Right lobe of liver (tissue), 6 donors: ENCODE measurements at regions not wholly inside any gene's neighbourhood (a gene's known extent, or its start where the extent isn't known, plus 50 kb on each side); places are given as distances from the start of the nearest gene placed in this dataset.

Source experiments
- ATAC-seq, 4 donors: fragments of 200-7000 bp; cut with Tn5 transposase; one replicate each; pipeline ENCODE4 v1.9.1; 2020; ENCODE audit warnings: mild to moderate bottlenecking in 4 of 4, moderate library complexity in 4 of 4
- DNase-seq, 3 donors: peaks; one replicate each; pipeline ENCODE4 v3.0.0-alpha.2; 2020
- H3K27ac ChIP-seq, 3 donors: fragments of 200-600 bp; one replicate each; pipeline ENCODE4 v1.8.0; 2022
- H3K27me3 ChIP-seq, 2 donors: fragments of 200-600 bp; one replicate each; pipeline ENCODE4 v1.8.0; 2022
- H3K36me3 ChIP-seq, 4 donors: fragments of 200-600 bp; sonication (generic) in 1 of 4; one replicate each; pipeline versions ENCODE4 v1.5.1 to v1.8.0; 2017 to 2022; ENCODE audit warnings: control low read depth in 1 of 4
- H3K4me1 ChIP-seq, 4 donors: fragments of 200-600 bp; sonication (generic) in 1 of 4; one replicate each; pipeline versions ENCODE4 v1.5.1 to v1.8.0; 2017 to 2022; ENCODE audit warnings: control low read depth in 1 of 4
- H3K4me3 ChIP-seq, 3 donors: fragments of 200-600 bp; one replicate each; pipeline ENCODE4 v1.8.0; 2022
- H3K9me3 ChIP-seq, 4 donors: fragments of 200-600 bp; sonication (generic) in 1 of 4; one replicate each; pipeline versions ENCODE4 v1.5.1 to v1.8.0; 2017 to 2022; ENCODE audit warnings: control low read depth in 1 of 4
- POLR2A ChIP-seq: fragments of 450-650 bp; IDR thresholded peaks from one replicate; pipeline ENCODE4 v1.6.1; 2017; ENCODE audit warnings: antibody characterized with exemption, mild to moderate bottlenecking
- WGBS: methylation state at CpG from one replicate; pipeline ENCODE4 v1.1.6; 2018; ENCODE audit warnings: low coverage, low lambda C conversion rate; ENCODE audit not compliant: insufficient coverage; ENCODE audit errors: missing lambda C conversion rate; 5-methylcytosine and 5-hydroxymethylcytosine counted together
- intact Hi-C, 2 donors: fragments of 100-400 bp; cut with DNase I; formaldehyde crosslinking; loops; one replicate each; pipeline versions ENCODE4 v1.11.2 to v1.14.1; 2022
- TF ChIP-seq, protein P1 (sequence below), 4 donors: fragments of 200-600 bp in 3 of 4; fragments of 450-650 bp in 1 of 4; IDR thresholded peaks; one replicate each; pipeline versions ENCODE4 v1.5.1 to v1.8.0; 2016 to 2022; ENCODE audit warnings: antibody characterized with exemption in 4 of 4, mild to moderate bottlenecking in 2 of 4
- donor health status: DM: no; HTN: yes; CAD: no.
- donor health status: DM: no; HTN: no; CAD: no.
- donor health status: DM: no; HTN: no; CAD: no.
- donor health status: DM: no; HTN: yes; CAD: no.
- donor health status: DM: no; HTN: yes; CAD: no.

DNA sequence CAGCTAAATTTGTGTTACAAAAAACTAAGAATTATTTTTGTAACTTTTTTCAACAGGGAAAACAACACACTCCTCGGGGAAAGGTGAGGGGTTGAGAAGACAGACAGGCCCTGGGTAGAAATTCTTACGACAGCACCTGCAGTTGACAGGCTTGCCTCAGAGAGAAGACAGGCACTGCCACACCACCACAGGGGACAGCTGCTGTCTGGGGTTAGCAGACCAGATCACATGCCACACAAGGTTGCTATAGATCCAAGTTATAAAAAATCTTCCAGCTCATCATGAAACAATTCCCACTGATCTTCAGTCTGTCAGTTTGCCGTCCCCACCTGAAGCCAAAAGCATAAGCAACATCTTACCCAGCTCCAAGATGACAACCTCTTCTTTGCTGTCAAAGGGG, 143.2 kb upstream of the ZCCHC13 start:
- Histone ChIP-seq H3K4me1 (no peaks in the 10 kb centered on the region), H3K4me3 (no peak overlapping the region), H3K27ac (no peak overlapping the region), H3K27me3 (peaks cover 0 to 2% of the 10 kb centered on the region in 2 donors), H3K9me3 (no peaks in the 10 kb centered on the region), H3K36me3 (no peaks in the 10 kb centered on the region)
- DNase-seq (no peak), ATAC-seq (no peak)
- TF ChIP-seq, protein P1, sequence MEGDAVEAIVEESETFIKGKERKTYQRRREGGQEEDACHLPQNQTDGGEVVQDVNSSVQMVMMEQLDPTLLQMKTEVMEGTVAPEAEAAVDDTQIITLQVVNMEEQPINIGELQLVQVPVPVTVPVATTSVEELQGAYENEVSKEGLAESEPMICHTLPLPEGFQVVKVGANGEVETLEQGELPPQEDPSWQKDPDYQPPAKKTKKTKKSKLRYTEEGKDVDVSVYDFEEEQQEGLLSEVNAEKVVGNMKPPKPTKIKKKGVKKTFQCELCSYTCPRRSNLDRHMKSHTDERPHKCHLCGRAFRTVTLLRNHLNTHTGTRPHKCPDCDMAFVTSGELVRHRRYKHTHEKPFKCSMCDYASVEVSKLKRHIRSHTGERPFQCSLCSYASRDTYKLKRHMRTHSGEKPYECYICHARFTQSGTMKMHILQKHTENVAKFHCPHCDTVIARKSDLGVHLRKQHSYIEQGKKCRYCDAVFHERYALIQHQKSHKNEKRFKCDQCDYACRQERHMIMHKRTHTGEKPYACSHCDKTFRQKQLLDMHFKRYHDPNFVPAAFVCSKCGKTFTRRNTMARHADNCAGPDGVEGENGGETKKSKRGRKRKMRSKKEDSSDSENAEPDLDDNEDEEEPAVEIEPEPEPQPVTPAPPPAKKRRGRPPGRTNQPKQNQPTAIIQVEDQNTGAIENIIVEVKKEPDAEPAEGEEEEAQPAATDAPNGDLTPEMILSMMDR (IDR thresholded peaks at IDR 0.05), result no peak
- WGBS, result 89% methylated on average over 2 of the region's 3 CpGs
- intact Hi-C loops, result no loop called here

DNA sequence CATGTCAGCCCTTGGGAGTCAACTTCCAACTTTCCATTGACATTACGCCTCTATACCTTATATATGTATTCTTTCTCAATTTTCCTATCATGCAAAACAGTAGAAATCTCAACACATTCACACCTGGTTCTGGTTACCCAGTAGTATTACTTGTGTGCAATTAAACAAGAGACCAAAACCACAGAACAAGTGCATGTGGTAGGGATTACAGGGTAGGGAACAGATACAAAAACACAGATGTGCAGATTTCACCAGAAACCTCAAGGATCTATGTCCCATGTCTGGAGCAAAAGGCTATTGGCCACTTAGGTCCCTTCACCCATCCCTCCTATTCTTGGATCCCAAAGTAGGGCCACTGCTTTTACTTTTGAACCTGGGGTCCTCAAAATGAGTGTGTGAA, 143.6 kb upstream of the ZCCHC13 start:
- WGBS, result 92% methylated on average over 1 of the region's 1 CpG
- no peak for ATAC-seq
- TF ChIP-seq, protein P1 (IDR thresholded peaks at IDR 0.05), result no peak
- no peak for TF ChIP-seq POLR2A
- no peak for DNase-seq
- Histone ChIP-seq H3K9me3 (no peaks in the 10 kb centered on the region), H3K4me3 (no peak overlapping the region), H3K27me3 (peaks cover 0 to 2% of the 10 kb centered on the region in 2 donors), H3K36me3 (no peaks in the 10 kb centered on the region), H3K27ac (no peak overlapping the region), H3K4me1 (no peaks in the 10 kb centered on the region)
- intact Hi-C loops, result no loop called here

DNA sequence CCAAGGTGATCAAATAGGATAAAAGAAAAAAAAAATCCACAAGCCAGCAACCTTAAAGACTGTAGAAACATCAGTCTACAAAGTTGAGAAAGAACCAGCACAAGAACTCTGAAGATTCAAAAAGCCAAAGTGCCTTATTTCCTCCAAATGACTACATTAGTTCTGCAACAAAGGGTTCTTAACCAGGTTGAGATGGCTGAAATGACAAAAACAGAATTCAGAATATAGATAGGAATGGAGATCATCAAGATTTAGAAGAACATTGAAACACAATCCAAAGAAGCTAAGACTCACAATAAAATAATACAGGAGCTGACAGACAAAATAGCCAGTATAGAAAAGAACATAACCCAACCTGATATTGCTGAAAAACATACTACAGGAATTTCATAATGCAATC, 156.5 kb upstream of the ZCCHC13 start:
- no peak for DNase-seq
- H3K27me3 ChIP-seq, result peaks cover 0 to 5% of the 10 kb centered on the region in 2 donors
- no peak overlapping the region for H3K4me3 ChIP-seq
- TF ChIP-seq, protein P1 (IDR thresholded peaks at IDR 0.05), result no peak
- TF ChIP-seq POLR2A, result no peak
- no peaks in the 10 kb centered on the region for H3K4me1 ChIP-seq
- no peak overlapping the region for H3K27ac ChIP-seq
- H3K36me3 ChIP-seq, result no peaks in the 10 kb centered on the region
- intact Hi-C loops, result no loop called here
- no peaks in the 10 kb centered on the region for H3K9me3 ChIP-seq
- no peak for ATAC-seq

DNA sequence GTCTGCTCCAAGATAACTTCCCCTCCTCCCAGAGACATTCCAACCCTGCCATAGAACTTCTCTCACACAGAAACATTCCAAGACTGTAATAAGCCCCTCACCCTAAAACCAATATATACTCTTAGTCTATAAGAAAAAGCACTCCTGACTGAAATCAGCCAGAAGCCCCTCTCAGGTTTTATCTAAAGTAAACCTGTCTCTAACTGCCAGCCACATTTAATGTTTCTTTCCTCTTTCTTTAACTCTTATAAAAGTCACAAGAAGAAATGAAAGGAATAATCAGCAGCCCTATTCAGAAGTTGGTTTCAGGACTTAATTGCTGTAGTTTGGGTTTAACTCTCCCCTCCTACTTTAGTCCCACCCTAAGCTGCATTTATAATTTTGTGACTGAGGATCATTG, 165.0 kb upstream of the ZCCHC13 start:
- no peak overlapping the region for H3K4me3 ChIP-seq
- H3K27me3 ChIP-seq, result peaks cover 0 to 5% of the 10 kb centered on the region in 2 donors
- ATAC-seq (no peak), DNase-seq (no peak)
- no peak overlapping the region for H3K27ac ChIP-seq
- H3K4me1 ChIP-seq, result no peaks in the 10 kb centered on the region
- intact Hi-C loops, result loop anchor here (10.0 kb wide), 1 partner anchor 284 kb away; the partner anchor contains the start of gene XIST (in 2 of the 2)
- H3K36me3 ChIP-seq, result no peaks in the 10 kb centered on the region
- TF ChIP-seq POLR2A, result no peak
- TF ChIP-seq, protein P1 (IDR thresholded peaks at IDR 0.05), result no peak
- no peaks in the 10 kb centered on the region for H3K9me3 ChIP-seq

DNA sequence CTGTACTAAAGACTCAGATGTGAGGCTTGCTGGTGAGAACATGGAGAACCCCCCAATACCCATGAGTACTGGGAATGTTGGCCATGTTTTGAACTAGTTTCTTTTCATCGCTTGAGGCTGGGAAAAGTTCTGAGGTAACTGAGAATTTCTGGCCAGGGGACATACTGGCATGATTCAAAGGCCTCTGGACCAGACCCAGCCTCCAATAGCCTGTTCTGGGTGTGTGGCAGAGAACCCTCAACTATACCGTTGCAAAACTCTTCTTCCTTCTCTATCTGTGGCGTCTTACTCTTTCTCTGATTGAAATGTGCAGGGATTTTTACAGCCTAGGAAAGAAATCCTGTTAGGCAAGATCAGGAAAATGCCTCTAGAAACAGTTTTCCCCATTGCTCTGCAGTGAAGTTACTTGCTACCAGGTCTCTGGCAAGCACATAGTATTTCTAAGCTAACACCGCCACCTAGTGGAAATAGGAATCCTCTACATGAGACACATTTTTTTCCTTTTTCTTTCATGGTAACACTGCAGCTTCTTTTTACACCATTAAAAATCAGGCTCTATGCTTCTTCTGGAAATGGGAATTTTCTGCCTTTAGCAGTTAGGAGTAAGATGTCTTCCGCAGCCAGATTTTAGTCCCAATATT, 170.7 kb upstream of the ZCCHC13 start:
- no peak overlapping the region for H3K27ac ChIP-seq
- no peaks in the 10 kb centered on the region for H3K36me3 ChIP-seq
- peaks cover 0 to 4% of the 10 kb centered on the region in 2 donors for H3K27me3 ChIP-seq
- no peaks in the 10 kb centered on the region for H3K9me3 ChIP-seq
- ATAC-seq, result peak; percentile 73 to 93 (median 88)
- no peak overlapping the region for H3K4me3 ChIP-seq
- 23% methylated on average over 5 of the region's 5 CpGs for WGBS
- DNase-seq, result no peak
- no peaks in the 10 kb centered on the region for H3K4me1 ChIP-seq
- intact Hi-C loops, result loop anchor here (10.0 kb wide), 1 partner anchor 278 kb away; the partner anchor contains the start of gene XIST (in 2 of the 2)
- TF ChIP-seq POLR2A, result no peak
- TF ChIP-seq, protein P1 (IDR thresholded peaks at IDR 0.05), result peak; percentile 73 to 83 (median 79)
